ENCODE measurements at regions not wholly inside any gene's neighbourhood (a gene's known extent, or its start where the extent isn't known, plus 50 kb on each side); places are given as distances from the start of the nearest gene placed in this dataset.

DNA sequence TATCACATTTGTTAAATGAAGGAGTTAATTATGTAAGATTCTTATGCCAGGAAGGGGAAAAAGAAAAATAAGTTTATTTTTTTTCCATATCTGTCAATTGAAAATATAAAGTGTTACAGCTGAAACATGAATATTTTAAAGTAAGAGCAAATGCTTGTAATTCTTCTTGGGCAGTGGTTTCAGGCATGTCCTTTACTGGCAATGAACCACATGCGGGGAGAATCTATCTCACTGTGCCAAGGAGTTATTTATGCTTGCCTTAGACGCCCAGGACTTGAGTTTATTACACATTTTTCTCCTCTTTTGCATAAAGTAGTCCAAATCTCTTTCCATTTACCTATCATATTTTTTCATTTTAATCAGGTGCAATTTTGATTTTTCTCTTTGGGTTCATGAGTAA is 207.8 kb upstream of the NRIP1 start:
- Mint-ChIP-seq H3K27ac (no peak overlapping the region), H3K4me1 (no peaks in the 10 kb centered on the region), H3K36me3 (ENCODE audit: low read depth) (no peaks in the 10 kb centered on the region), H3K4me3 (no peak overlapping the region), H3K9me3 (no peaks in the 10 kb centered on the region), H3K27me3 (ENCODE audit: low read depth, poor library complexity) (peaks cover 5% of the 10 kb centered on the region)
- no peak for TF ChIP-seq CTCF (IDR thresholded peaks at IDR 0.05)
- no peak for DNase-seq

GRCh38 chr21:15273244-15273643 is 208.4 kb upstream of the NRIP1 start:
- Mint-ChIP-seq H3K36me3 (ENCODE audit: low read depth) (no peaks in the 10 kb centered on the region), H3K4me1 (no peaks in the 10 kb centered on the region), H3K27ac (no peak overlapping the region), H3K9me3 (no peaks in the 10 kb centered on the region), H3K27me3 (ENCODE audit: low read depth, poor library complexity) (peaks cover 5% of the 10 kb centered on the region), H3K4me3 (no peak overlapping the region)
- no peak for DNase-seq
- TF ChIP-seq CTCF (IDR thresholded peaks at IDR 0.05) = no peak

DNA sequence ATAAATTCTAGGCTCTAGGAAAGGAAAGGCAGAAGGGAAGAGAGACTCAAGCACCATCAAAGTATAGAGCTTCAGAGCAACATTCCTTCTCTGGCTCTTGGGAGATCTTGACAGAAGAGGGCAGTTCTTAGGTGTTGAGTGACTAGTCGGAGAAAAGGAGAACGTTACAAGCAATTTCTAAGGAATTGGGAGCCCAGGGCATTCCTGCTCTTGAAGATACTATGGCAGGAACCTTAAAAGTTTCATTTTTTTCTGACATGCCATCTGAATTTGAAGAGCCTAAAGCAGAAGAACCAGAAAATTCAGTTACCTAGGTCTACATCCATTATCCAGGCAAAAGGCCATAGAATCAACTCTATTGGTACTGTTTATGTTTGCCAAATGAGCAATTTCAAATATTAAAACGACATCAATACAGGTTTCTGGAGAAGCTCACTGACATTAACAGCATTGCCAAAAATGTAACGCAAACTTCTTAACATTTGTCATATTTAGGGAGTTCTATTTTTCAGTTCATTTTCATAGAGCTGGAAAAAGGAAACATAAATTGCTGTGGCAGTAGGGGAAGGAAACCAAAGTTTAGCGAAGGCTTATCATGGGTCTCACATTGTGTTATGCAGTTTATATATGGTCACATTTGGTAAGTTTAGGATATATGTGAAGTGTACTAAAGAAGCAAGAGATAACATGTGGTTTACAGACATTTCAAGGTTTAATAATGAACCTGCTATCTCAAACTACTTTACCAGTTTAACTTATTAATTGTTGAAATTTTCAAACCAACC is 210.1 kb upstream of the NRIP1 start:
- Mint-ChIP-seq H3K4me1 (no peaks in the 10 kb centered on the region), H3K9me3 (no peaks in the 10 kb centered on the region), H3K27me3 (ENCODE audit: low read depth, poor library complexity) (peaks cover 5% of the 10 kb centered on the region), H3K27ac (no peak overlapping the region), H3K36me3 (ENCODE audit: low read depth) (no peaks in the 10 kb centered on the region), H3K4me3 (no peak overlapping the region)
- no peak for TF ChIP-seq CTCF (IDR thresholded peaks at IDR 0.05)
- no peak for DNase-seq

GRCh38 chr21:15275615-15276235 is 210.9 kb upstream of the NRIP1 start:
- peaks cover 5% of the 10 kb centered on the region for H3K27me3 Mint-ChIP-seq (ENCODE audit: low read depth, poor library complexity)
- no peaks in the 10 kb centered on the region for H3K4me1 Mint-ChIP-seq
- DNase-seq = no peak
- no peak overlapping the region for H3K27ac Mint-ChIP-seq
- H3K9me3 Mint-ChIP-seq = peaks cover 5% of the 10 kb centered on the region
- H3K4me3 Mint-ChIP-seq = no peak overlapping the region
- no peak for TF ChIP-seq CTCF (IDR thresholded peaks at IDR 0.05)
- no peaks in the 10 kb centered on the region for H3K36me3 Mint-ChIP-seq (ENCODE audit: low read depth)

DNA sequence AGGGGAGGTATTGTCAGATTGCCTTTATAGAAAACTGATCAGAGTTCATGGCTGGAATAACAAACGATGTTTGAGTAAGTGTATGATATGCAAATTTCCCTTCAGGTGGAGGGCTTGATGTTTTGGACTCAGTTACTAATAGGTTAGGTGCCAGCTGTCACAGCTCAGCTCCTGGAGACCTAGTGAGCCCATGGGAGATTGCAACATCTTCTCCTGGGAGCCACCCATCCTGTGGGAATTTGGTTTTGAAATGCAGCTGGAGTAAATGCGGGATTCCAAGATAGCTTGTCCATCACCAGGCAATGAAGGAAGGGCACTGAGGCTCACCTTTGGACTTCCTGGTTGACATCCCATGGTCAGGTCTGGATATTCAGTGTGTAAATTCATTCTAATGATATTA is 211.4 kb upstream of the NRIP1 start:
- no peaks in the 10 kb centered on the region for H3K36me3 Mint-ChIP-seq (ENCODE audit: low read depth)
- no peak for TF ChIP-seq CTCF (IDR thresholded peaks at IDR 0.05)
- H3K9me3 Mint-ChIP-seq = peaks cover 10% of the 10 kb centered on the region
- DNase-seq = no peak
- H3K27me3 Mint-ChIP-seq (ENCODE audit: low read depth, poor library complexity) = peaks cover 5% of the 10 kb centered on the region
- H3K4me3 Mint-ChIP-seq = no peak overlapping the region
- H3K27ac Mint-ChIP-seq = no peak overlapping the region
- H3K4me1 Mint-ChIP-seq = no peaks in the 10 kb centered on the region

- Mint-ChIP-seq H3K27ac (no peak overlapping the region), H3K36me3 (ENCODE audit: low read depth) (no peaks in the 10 kb centered on the region), H3K9me3 (peaks cover 20% of the 10 kb centered on the region), H3K4me1 (no peaks in the 10 kb centered on the region), H3K27me3 (ENCODE audit: low read depth, poor library complexity) (peaks cover 5% of the 10 kb centered on the region), H3K4me3 (no peak overlapping the region)
- DNase-seq = no peak
- no peak for TF ChIP-seq CTCF (IDR thresholded peaks at IDR 0.05)
These were observed 212.7 kb upstream of the NRIP1 start for GRCh38 chr21:15277466-15277865.

All from nephron progenitor cell (in vitro differentiated cells).